ENCODE measurements at regions not wholly inside any gene's neighbourhood (a gene's known extent, or its start where the extent isn't known, plus 50 kb on each side); places are given as distances from the start of the nearest gene placed in this dataset.
"Not testable (repeated sequence)": the region's sequence is repeated elsewhere in the genome, so short reads cannot be mapped to it uniquely, and the experiment has no call there.

DNA sequence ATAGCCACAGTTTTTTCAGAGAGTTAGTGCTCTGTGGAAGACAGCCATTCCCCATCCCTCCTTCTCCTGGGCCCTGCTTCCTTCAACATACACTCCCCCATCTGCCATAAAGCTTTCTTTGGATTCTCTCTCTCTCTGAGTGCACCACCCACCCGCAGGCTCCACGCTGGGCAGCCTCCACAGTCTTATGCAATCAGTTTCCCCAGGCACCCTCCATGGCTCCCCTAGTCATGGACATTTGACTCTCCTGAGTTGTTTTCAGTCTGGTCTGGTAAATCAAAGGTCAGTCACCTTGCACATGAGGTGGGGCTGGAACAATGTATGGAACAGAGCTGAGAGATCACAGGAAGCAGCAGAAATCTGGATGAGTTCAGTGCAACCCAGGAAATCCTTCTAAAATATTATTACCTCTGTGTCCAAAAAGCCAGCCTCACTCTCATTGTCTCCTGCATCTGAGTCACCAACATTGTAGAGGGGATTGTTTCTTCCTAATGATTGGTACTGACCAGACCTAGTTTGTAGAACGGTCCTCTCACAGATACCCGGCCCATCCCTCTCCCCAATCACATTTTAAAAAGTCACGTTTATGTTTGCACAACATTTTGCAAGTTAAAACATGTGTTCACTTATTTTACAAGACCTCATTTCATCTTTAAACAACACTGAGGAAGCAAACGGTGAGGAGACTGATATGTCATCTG lies 70.1 kb downstream of the CYCS start:
- ATAC-seq (ENCODE audit: insufficient read depth, low read depth), result no peak
- H3K27me3 ChIP-seq (ENCODE audit: insufficient read depth, low read length, poor library complexity), result no peaks in the 10 kb centered on the region

GRCh38 chr7:25050223-25050622 lies 70.2 kb upstream of the OSBPL3 start:
- DNase-seq, result no peak
- H3K4me3 ChIP-seq (ENCODE audit: low read depth in 1 of 2, low read length in 2 of 2), result no peak overlapping the region
- no peak for ATAC-seq (ENCODE audit: insufficient read depth, low read depth)

More for the DNA sequence above, 70.1 kb downstream of the CYCS start:
- Histone ChIP-seq H3K27ac (ENCODE audit: low read length) (no peak overlapping the region), H3K4me2 (ENCODE audit: insufficient read depth, low read length) (no peak overlapping the region), H3K4me3 (ENCODE audit: low read depth in 1 of 2, low read length in 2 of 2) (no peak overlapping the region), H3K36me3 (ENCODE audit: insufficient read depth, low read length) (no peaks in the 10 kb centered on the region), H4K20me1 (ENCODE audit: insufficient read depth, low read length) (no peaks in the 10 kb centered on the region), H3K4me1 (ENCODE audit: insufficient read depth, low read length) (no peaks in the 10 kb centered on the region), H3K79me2 (ENCODE audit: insufficient read depth, low read length) (no peaks in the 10 kb centered on the region), H2AFZ (ENCODE audit: low read depth, low read length) (no peak overlapping the region), H3K9me3 (ENCODE audit: insufficient read depth, low read length, severe bottlenecking) (no peaks in the 10 kb centered on the region), H3K9ac (ENCODE audit: low read depth, low read length) (no peak overlapping the region)
- no peak for TF ChIP-seq EZH2 (IDR thresholded peaks at IDR 0.05; ENCODE audit: borderline replicate concordance, low read depth, low read length, severe bottlenecking)
- TF ChIP-seq, protein P1, sequence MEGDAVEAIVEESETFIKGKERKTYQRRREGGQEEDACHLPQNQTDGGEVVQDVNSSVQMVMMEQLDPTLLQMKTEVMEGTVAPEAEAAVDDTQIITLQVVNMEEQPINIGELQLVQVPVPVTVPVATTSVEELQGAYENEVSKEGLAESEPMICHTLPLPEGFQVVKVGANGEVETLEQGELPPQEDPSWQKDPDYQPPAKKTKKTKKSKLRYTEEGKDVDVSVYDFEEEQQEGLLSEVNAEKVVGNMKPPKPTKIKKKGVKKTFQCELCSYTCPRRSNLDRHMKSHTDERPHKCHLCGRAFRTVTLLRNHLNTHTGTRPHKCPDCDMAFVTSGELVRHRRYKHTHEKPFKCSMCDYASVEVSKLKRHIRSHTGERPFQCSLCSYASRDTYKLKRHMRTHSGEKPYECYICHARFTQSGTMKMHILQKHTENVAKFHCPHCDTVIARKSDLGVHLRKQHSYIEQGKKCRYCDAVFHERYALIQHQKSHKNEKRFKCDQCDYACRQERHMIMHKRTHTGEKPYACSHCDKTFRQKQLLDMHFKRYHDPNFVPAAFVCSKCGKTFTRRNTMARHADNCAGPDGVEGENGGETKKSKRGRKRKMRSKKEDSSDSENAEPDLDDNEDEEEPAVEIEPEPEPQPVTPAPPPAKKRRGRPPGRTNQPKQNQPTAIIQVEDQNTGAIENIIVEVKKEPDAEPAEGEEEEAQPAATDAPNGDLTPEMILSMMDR (IDR thresholded peaks at IDR 0.05; ENCODE audit: borderline replicate concordance, extremely low read depth, low read length, poor library complexity, severe bottlenecking), result no peak
- no peak for DNase-seq

GRCh38 chr7:25048444-25048834 lies 68.5 kb upstream of the OSBPL3 start:
- no peak for ATAC-seq (ENCODE audit: insufficient read depth, low read depth)

More at GRCh38 chr7:25050223-25050622, 70.2 kb upstream of the OSBPL3 start:
- no peaks in the 10 kb centered on the region for H3K27me3 ChIP-seq (ENCODE audit: insufficient read depth, low read length, poor library complexity)
- no peaks in the 10 kb centered on the region for H3K4me1 ChIP-seq (ENCODE audit: insufficient read depth, low read length)
- H3K9me3 ChIP-seq (ENCODE audit: insufficient read depth, low read length, severe bottlenecking), result no peaks in the 10 kb centered on the region
- no peaks in the 10 kb centered on the region for H3K36me3 ChIP-seq (ENCODE audit: insufficient read depth, low read length)
- H2AFZ ChIP-seq (ENCODE audit: low read depth, low read length), result no peak overlapping the region
- no peak overlapping the region for H3K9ac ChIP-seq (ENCODE audit: low read depth, low read length)
- no peaks in the 10 kb centered on the region for H3K79me2 ChIP-seq (ENCODE audit: insufficient read depth, low read length)
- H4K20me1 ChIP-seq (ENCODE audit: insufficient read depth, low read length), result no peaks in the 10 kb centered on the region
- no peak overlapping the region for H3K27ac ChIP-seq (ENCODE audit: low read length)
- TF ChIP-seq, protein P1 (IDR thresholded peaks at IDR 0.05; ENCODE audit: borderline replicate concordance, extremely low read depth, low read length, poor library complexity, severe bottlenecking), result no peak
- TF ChIP-seq EZH2 (IDR thresholded peaks at IDR 0.05; ENCODE audit: borderline replicate concordance, low read depth, low read length, severe bottlenecking), result no peak
- no peak overlapping the region for H3K4me2 ChIP-seq (ENCODE audit: insufficient read depth, low read length)

DNA sequence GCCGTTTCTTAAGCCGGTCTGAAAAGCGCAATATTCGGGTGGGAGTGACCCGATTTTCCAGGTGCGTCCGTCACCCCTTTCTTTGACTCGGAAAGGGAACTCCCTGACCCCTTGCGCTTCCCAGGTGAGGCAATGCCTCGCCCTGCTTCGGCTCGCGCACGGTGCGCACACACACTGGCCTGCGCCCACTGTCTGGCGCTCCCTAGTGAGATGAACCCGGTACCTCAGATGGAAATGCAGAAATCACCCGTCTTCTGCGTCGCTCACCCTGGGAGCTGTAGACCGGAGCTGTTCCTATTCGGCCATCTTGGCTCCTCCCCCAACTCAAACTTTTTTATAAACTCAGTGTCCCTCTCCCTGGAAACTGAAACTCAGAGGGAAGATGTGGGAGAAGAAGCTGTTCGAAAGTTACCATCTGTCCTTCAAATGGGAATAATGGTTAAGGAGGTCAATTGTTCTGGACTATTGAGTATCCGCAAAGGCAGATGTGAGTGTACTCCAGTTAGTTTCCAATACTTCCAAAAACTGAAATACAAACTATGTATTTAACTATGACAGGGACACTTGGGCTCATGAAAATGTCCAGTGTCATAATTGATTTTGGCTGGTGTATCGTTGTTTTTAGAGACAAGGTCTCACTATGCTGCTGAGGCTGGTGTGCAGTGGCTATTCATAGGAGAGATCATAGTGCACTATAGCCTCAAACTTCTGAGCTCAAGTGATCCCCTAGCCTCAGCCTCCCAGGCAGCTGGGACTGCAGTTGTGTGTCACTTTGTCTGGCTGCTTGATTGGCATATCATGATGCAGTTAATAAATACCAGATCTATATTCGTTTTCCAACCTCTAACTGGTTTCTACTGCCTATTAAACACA lies 67.8 kb upstream of the OSBPL3 start:
- not testable (repeated sequence) for H3K27me3 ChIP-seq (ENCODE audit: insufficient read depth, low read length, poor library complexity); DNase-seq; H3K4me2 ChIP-seq (ENCODE audit: insufficient read depth, low read length); H3K9ac ChIP-seq (ENCODE audit: low read depth, low read length); H4K20me1 ChIP-seq (ENCODE audit: insufficient read depth, low read length); H3K4me1 ChIP-seq (ENCODE audit: insufficient read depth, low read length); H3K79me2 ChIP-seq (ENCODE audit: insufficient read depth, low read length); H3K36me3 ChIP-seq (ENCODE audit: insufficient read depth, low read length); H3K9me3 ChIP-seq (ENCODE audit: insufficient read depth, low read length, severe bottlenecking); H3K4me3 ChIP-seq (ENCODE audit: low read depth in 1 of 2, low read length in 2 of 2); H2AFZ ChIP-seq (ENCODE audit: low read depth, low read length); ATAC-seq (ENCODE audit: insufficient read depth, low read depth); H3K27ac ChIP-seq (ENCODE audit: low read length)

More at GRCh38 chr7:25048444-25048834, 68.5 kb upstream of the OSBPL3 start:
- Histone ChIP-seq H3K4me3 (ENCODE audit: low read depth in 1 of 2, low read length in 2 of 2) (no peak overlapping the region), H3K4me2 (ENCODE audit: insufficient read depth, low read length) (no peak overlapping the region), H3K9ac (ENCODE audit: low read depth, low read length) (no peak overlapping the region), H3K4me1 (ENCODE audit: insufficient read depth, low read length) (no peaks in the 10 kb centered on the region), H4K20me1 (ENCODE audit: insufficient read depth, low read length) (no peaks in the 10 kb centered on the region), H3K79me2 (ENCODE audit: insufficient read depth, low read length) (no peaks in the 10 kb centered on the region), H3K36me3 (ENCODE audit: insufficient read depth, low read length) (no peaks in the 10 kb centered on the region), H3K27ac (ENCODE audit: low read length) (no peak overlapping the region), H2AFZ (ENCODE audit: low read depth, low read length) (no peak overlapping the region), H3K27me3 (ENCODE audit: insufficient read depth, low read length, poor library complexity) (no peaks in the 10 kb centered on the region), H3K9me3 (ENCODE audit: insufficient read depth, low read length, severe bottlenecking) (no peaks in the 10 kb centered on the region)
- TF ChIP-seq, protein P1 (IDR thresholded peaks at IDR 0.05; ENCODE audit: borderline replicate concordance, extremely low read depth, low read length, poor library complexity, severe bottlenecking), result no peak
- no peak for TF ChIP-seq EZH2 (IDR thresholded peaks at IDR 0.05; ENCODE audit: borderline replicate concordance, low read depth, low read length, severe bottlenecking)
- DNase-seq, result no peak

Data from DND-41 (cell line).